ENCODE measurements at regions not wholly inside any gene's neighbourhood (a gene's known extent, or its start where the extent isn't known, plus 50 kb on each side); places are given as distances from the start of the nearest gene placed in this dataset.

DNA sequence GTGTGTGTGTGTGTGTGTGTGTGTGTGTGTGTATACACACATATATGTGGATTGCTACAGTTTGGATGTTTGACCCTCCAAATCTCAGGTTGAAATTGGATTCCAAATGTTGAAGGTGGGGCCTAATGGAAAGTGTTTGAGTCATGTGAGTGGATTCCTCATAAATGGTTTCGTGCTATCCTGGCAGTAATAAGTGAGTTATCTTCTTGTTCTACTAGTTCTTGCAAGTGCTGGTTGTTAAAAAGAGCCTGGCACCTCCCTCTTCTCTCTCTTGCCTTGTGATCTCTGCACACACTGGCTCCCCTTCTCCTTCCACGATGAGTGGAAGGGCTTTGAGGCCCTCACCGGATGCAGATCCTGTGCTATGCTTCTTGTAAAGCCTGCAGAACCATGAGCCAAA, 344.1 kb downstream of the SH2D1A start:
- POLR2A ChIA-PET (ENCODE audit: unreplicated experiment) = no interaction called here
- Histone ChIP-seq H2AFZ (ENCODE audit: low read length) (no peak overlapping the region), H3K27me3 (ENCODE audit: low read length) (no peaks in the 10 kb centered on the region), H3K9me3 (ENCODE audit: low read length) (no peaks in the 10 kb centered on the region), H3K9me2 (replicated peaks; ENCODE audit: low read length) (no peaks in the 10 kb centered on the region), H3K4me3 (ENCODE audit: low read length) (no peak overlapping the region), H3K9ac (ENCODE audit: low read length) (no peak overlapping the region), H3F3A (ENCODE audit: low read length, unreplicated experiment) (no peaks in the 10 kb centered on the region), H4K20me1 (ENCODE audit: low read length) (no peaks in the 10 kb centered on the region), H3K79me2 (ENCODE audit: low read length) (no peaks in the 10 kb centered on the region), H3K27ac (ENCODE audit: low read length) (no peak overlapping the region), H3K4me2 (ENCODE audit: low read length) (no peak overlapping the region), H3K4me1 (ENCODE audit: insufficient read depth, low read length) (no peaks in the 10 kb centered on the region), H3K36me3 (ENCODE audit: low read depth, low read length) (no peaks in the 10 kb centered on the region)
- BruUV-seq (replicated peaks) = no TSS peak
- CTCF ChIA-PET = no interaction called here
- intact Hi-C loops (cut with micrococcal nuclease) = no loop called here
- TF ChIP-seq, protein P1, sequence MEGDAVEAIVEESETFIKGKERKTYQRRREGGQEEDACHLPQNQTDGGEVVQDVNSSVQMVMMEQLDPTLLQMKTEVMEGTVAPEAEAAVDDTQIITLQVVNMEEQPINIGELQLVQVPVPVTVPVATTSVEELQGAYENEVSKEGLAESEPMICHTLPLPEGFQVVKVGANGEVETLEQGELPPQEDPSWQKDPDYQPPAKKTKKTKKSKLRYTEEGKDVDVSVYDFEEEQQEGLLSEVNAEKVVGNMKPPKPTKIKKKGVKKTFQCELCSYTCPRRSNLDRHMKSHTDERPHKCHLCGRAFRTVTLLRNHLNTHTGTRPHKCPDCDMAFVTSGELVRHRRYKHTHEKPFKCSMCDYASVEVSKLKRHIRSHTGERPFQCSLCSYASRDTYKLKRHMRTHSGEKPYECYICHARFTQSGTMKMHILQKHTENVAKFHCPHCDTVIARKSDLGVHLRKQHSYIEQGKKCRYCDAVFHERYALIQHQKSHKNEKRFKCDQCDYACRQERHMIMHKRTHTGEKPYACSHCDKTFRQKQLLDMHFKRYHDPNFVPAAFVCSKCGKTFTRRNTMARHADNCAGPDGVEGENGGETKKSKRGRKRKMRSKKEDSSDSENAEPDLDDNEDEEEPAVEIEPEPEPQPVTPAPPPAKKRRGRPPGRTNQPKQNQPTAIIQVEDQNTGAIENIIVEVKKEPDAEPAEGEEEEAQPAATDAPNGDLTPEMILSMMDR (conservative IDR thresholded peaks at IDR 0.05; ENCODE audit: low read depth, low read length) = no peak
- ATAC-seq = no peak
- DNase-seq = no peak

DNA sequence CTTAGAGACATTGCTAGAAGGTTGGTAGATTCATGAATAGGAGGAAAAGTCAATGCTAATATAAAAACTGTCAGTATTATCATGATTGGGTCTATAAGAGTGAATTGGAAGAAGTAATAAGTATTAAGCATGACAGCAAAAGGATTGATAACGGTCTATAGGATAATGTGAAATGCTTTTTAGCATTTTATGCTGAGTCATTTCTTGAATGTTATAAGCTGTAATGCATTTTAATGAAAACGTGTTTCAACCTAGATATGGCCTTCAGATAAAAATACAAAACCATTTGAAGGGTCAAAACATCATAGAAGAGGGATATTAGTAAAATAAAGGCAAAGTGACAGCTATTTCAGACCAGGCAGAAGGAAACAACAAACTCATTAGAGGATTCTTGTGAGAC, 353.5 kb downstream of the SH2D1A start:
- no peak overlapping the region for H3K4me3 ChIP-seq (ENCODE audit: low read length)
- no peaks in the 10 kb centered on the region for H3K4me1 ChIP-seq (ENCODE audit: insufficient read depth, low read length)
- no peak for ATAC-seq
- no peaks in the 10 kb centered on the region for H3K79me2 ChIP-seq (ENCODE audit: low read length)
- ChIA-PET POLR2A (ENCODE audit: unreplicated experiment) (no interaction called here), CTCF (no interaction called here)
- no peak overlapping the region for H3K9ac ChIP-seq (ENCODE audit: low read length)
- no peaks in the 10 kb centered on the region for H4K20me1 ChIP-seq (ENCODE audit: low read length)
- DNase-seq = no peak
- intact Hi-C loops (cut with micrococcal nuclease) = no loop called here
- H3F3A ChIP-seq (ENCODE audit: low read length, unreplicated experiment) = no peaks in the 10 kb centered on the region
- H3K27ac ChIP-seq (ENCODE audit: low read length) = no peak overlapping the region
- H3K4me2 ChIP-seq (ENCODE audit: low read length) = no peak overlapping the region
- no peak for TF ChIP-seq EZH2phosphoT487 (IDR thresholded peaks at IDR 0.05; ENCODE audit: borderline replicate concordance, low read length)
- TF ChIP-seq EZH2 (IDR thresholded peaks at IDR 0.05; ENCODE audit: low read length, unreplicated experiment) = no peak
- TF ChIP-seq, protein P1 (conservative IDR thresholded peaks at IDR 0.05; ENCODE audit: low read depth, low read length) = no peak
- no peaks in the 10 kb centered on the region for H3K36me3 ChIP-seq (ENCODE audit: low read depth, low read length)
- no peaks in the 10 kb centered on the region for H3K9me2 ChIP-seq (replicated peaks; ENCODE audit: low read length)
- BruUV-seq (replicated peaks) = no TSS peak
- H2AFZ ChIP-seq (ENCODE audit: low read length) = no peak overlapping the region
- no peaks in the 10 kb centered on the region for H3K27me3 ChIP-seq (ENCODE audit: low read length)
- no peaks in the 10 kb centered on the region for H3K9me3 ChIP-seq (ENCODE audit: low read length)

DNA sequence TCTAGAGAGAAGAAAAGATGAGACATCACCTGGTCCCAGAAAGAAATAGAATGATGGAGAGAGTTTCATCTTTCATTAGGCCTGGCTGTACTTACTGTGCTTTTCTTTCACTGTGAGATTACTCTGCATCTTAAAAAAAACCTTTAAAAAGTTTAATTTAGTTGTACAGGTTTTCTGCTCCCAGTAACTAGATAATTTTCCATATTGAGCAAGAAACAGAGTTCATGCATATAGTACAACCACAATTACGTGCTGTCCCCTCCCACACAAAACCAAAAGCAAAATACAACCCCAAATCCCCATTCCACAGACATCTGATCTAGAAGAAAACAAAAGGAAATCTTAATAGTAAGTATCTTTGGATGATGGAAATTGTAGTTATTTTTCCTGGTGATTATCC, 371.2 kb downstream of the SH2D1A start:
- no peaks in the 10 kb centered on the region for H3K9me2 ChIP-seq (replicated peaks; ENCODE audit: low read length)
- no peaks in the 10 kb centered on the region for H3K9me3 ChIP-seq (ENCODE audit: low read length)
- no peaks in the 10 kb centered on the region for H3K27me3 ChIP-seq (ENCODE audit: low read length)
- H3K36me3 ChIP-seq (ENCODE audit: low read depth, low read length) = no peaks in the 10 kb centered on the region
- ATAC-seq = no peak
- ChIA-PET CTCF (no interaction called here), POLR2A (ENCODE audit: unreplicated experiment) (no interaction called here)
- DNase-seq = no peak
- H3F3A ChIP-seq (ENCODE audit: low read length, unreplicated experiment) = no peaks in the 10 kb centered on the region
- H3K79me2 ChIP-seq (ENCODE audit: low read length) = no peaks in the 10 kb centered on the region
- H3K4me1 ChIP-seq (ENCODE audit: insufficient read depth, low read length) = no peaks in the 10 kb centered on the region
- no peaks in the 10 kb centered on the region for H4K20me1 ChIP-seq (ENCODE audit: low read length)
- H3K4me2 ChIP-seq (ENCODE audit: low read length) = no peak overlapping the region
- H3K27ac ChIP-seq (ENCODE audit: low read length) = no peak overlapping the region
- H3K9ac ChIP-seq (ENCODE audit: low read length) = no peak overlapping the region
- TF ChIP-seq EZH2phosphoT487 (IDR thresholded peaks at IDR 0.05; ENCODE audit: borderline replicate concordance, low read length) (no peak), EZH2 (IDR thresholded peaks at IDR 0.05; ENCODE audit: low read length, unreplicated experiment) (no peak)
- TF ChIP-seq, protein P1 (conservative IDR thresholded peaks at IDR 0.05; ENCODE audit: low read depth, low read length) = no peak
- intact Hi-C loops (cut with micrococcal nuclease) = no loop called here
- no peak overlapping the region for H3K4me3 ChIP-seq (ENCODE audit: low read length)
- no TSS peak for BruUV-seq (replicated peaks)
- no peak overlapping the region for H2AFZ ChIP-seq (ENCODE audit: low read length)

Data from PC-3 (cell line).